GM19023 (cell line): ENCODE measurements at regions not wholly inside any gene's neighbourhood (a gene's known extent, or its start where the extent isn't known, plus 50 kb on each side); places are given as distances from the start of the nearest gene placed in this dataset.

Experiments used
- ATAC-seq: cut with Tn5 transposase; IDR thresholded peaks from one replicate; pipeline ENCODE4 v1.9.1; 2021; ENCODE audit warnings: mild to moderate bottlenecking, moderate library complexity; ENCODE audit not compliant: unreplicated experiment

- ATAC-seq = no peak
Measured at GRCh38 chr18:51999351-51999750, 340.6 kb upstream of the DCC start.

- no peak for ATAC-seq
Measured at GRCh38 chr18:52000435-52000834, 339.6 kb upstream of the DCC start.

GRCh38 chr18:52001106-52001505 is 338.9 kb upstream of the DCC start:
- ATAC-seq = no peak

GRCh38 chr18:52002600-52002999 is 337.4 kb upstream of the DCC start:
- ATAC-seq = no peak

GRCh38 chr18:52007105-52007504 is 332.9 kb upstream of the DCC start:
- no peak for ATAC-seq

- ATAC-seq = no peak
Measured at GRCh38 chr18:52008330-52008729, 331.7 kb upstream of the DCC start.

GRCh38 chr18:52008736-52009135 is 331.3 kb upstream of the DCC start:
- no peak for ATAC-seq

- ATAC-seq = no peak
Measured at GRCh38 chr18:52009958-52010357, 330.0 kb upstream of the DCC start.

GRCh38 chr18:52045946-52046675 is 293.9 kb upstream of the DCC start:
- ATAC-seq = no peak

GRCh38 chr18:52046842-52047241 is 293.2 kb upstream of the DCC start:
- no peak for ATAC-seq

- ATAC-seq = no peak
Measured at GRCh38 chr18:52054324-52054723, 285.7 kb upstream of the DCC start.

- no peak for ATAC-seq
Measured at GRCh38 chr18:52060607-52061304, 279.2 kb upstream of the DCC start.

GRCh38 chr18:52063923-52064322 is 276.1 kb upstream of the DCC start:
- no peak for ATAC-seq

- no peak for ATAC-seq
Measured at GRCh38 chr18:52069201-52069600, 270.8 kb upstream of the DCC start.

- ATAC-seq = no peak
Measured at GRCh38 chr18:52070291-52070756, 269.7 kb upstream of the DCC start.

- ATAC-seq = no peak
Measured at GRCh38 chr18:52077251-52077983, 262.6 kb upstream of the DCC start.

- ATAC-seq = no peak
Measured at GRCh38 chr18:52082246-52082645, 257.8 kb upstream of the DCC start.

GRCh38 chr18:52087140-52087539 is 252.9 kb upstream of the DCC start:
- no peak for ATAC-seq

- ATAC-seq = no peak
Measured at GRCh38 chr18:52090005-52090404, 250.0 kb upstream of the DCC start.

GRCh38 chr18:52093171-52093570 is 246.8 kb upstream of the DCC start:
- no peak for ATAC-seq

- no peak for ATAC-seq
Measured at GRCh38 chr18:52118684-52119083, 221.3 kb upstream of the DCC start.
